AG09319 (cell line): ENCODE measurements at regions not wholly inside any gene's neighbourhood (a gene's known extent, or its start where the extent isn't known, plus 50 kb on each side); places are given as distances from the start of the nearest gene placed in this dataset.
"Not testable (repeated sequence)": the region's sequence is repeated elsewhere in the genome, so short reads cannot be mapped to it uniquely, and the experiment has no call there.

Experiments used
- DNase-seq: peaks from one replicate; pipeline ENCODE4 v3.0.0-alpha.2; 2010; ENCODE audit warnings: low read depth; ENCODE audit errors: extremely low read depth
- TF ChIP-seq, protein P1 (sequence below): IDR thresholded peaks from 2 replicates; pipeline ENCODE4 v1.5.1; 2011; ENCODE audit warnings: low read depth, mild to moderate bottlenecking, inconsistent platforms, low read length, moderate library complexity

GRCh38 chr6:112931832-112932231, 584.7 kb downstream of the RFPL4B start:
- no peak for DNase-seq
- TF ChIP-seq, protein P1, sequence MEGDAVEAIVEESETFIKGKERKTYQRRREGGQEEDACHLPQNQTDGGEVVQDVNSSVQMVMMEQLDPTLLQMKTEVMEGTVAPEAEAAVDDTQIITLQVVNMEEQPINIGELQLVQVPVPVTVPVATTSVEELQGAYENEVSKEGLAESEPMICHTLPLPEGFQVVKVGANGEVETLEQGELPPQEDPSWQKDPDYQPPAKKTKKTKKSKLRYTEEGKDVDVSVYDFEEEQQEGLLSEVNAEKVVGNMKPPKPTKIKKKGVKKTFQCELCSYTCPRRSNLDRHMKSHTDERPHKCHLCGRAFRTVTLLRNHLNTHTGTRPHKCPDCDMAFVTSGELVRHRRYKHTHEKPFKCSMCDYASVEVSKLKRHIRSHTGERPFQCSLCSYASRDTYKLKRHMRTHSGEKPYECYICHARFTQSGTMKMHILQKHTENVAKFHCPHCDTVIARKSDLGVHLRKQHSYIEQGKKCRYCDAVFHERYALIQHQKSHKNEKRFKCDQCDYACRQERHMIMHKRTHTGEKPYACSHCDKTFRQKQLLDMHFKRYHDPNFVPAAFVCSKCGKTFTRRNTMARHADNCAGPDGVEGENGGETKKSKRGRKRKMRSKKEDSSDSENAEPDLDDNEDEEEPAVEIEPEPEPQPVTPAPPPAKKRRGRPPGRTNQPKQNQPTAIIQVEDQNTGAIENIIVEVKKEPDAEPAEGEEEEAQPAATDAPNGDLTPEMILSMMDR, result no peak

DNA sequence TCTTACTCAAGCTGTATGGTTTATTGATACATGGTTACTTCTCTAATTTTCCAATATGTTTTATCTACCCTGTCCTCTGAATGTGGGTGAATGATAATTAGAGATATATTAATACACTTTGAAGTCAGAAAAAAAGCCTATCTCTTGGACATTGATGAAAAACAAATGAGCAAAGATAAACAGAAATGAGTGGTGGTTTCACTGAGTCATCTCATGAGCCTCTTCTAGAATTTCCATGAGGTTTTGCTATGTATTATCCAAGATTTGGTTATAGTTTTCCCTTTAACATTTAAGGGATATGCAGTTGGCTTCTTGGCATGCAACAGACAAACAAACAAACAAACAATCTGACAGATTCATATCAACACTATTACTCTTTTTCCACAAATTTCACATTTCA, 586.8 kb downstream of the RFPL4B start:
- DNase-seq, result no peak
- TF ChIP-seq, protein P1, result no peak

GRCh38 chr6:112934433-112935327, 587.5 kb downstream of the RFPL4B start:
- DNase-seq, result no peak
- TF ChIP-seq, protein P1, result no peak

GRCh38 chr6:112935402-112936078, 588.4 kb downstream of the RFPL4B start:
- DNase-seq, result no peak
- TF ChIP-seq, protein P1, result no peak

DNA sequence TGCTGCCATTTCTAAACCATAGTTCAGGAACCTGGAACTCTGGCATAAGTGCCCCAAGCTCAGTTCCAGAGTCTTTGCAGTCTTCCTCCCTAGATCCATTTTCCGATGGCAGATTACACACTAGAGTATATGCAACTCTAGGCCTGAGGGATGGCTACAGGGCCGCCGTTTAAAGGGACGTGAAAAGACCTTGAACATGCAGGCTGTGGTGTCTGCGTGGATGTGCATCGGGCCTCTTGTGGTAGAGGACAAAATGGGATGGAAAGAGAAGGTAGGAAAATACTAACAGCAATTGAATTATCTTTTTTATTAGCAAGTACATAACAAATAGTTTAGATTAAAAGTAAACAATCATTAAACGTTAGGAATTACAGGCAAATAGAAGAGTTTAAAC, 588.9 kb downstream of the RFPL4B start:
- TF ChIP-seq, protein P1, result no peak
- DNase-seq, result no peak

- TF ChIP-seq, protein P1, result no peak
- DNase-seq, result peak; percentile 60
Measured at GRCh38 chr6:112936504-112936903, 589.4 kb downstream of the RFPL4B start.

DNA sequence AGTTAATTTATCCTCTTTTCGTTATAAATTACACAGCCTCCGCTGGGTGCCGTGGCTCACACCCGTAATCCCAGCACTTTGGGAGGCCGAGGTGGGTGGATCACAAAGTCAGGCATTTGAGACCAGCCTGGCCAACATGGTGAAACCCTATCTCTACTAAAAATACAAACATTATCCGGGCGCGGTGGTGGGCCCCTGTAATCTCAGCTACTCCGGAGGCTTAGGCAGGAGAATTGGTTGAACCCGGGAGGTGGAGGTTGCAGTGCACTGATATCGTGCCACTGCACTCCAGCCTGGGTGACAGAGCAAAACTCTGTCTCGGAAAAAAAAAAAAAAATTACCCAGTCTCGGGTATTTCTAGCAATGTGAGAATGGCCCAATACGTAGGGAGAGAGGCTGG, 590.6 kb downstream of the RFPL4B start:
- not testable (repeated sequence) for DNase-seq
